Loucy (cell line): ENCODE measurements at regions not wholly inside any gene's neighbourhood (a gene's known extent, or its start where the extent isn't known, plus 50 kb on each side); places are given as distances from the start of the nearest gene placed in this dataset.

Source experiments
- H2AFZ ChIP-seq: fragments of 200-600 bp; sonication (generic); 2 replicates; pipeline ENCODE4 v1.6.0; 2016; ENCODE audit warnings: antibody characterized with exemption, mild to moderate bottlenecking, low read length, moderate library complexity
- H3F3A ChIP-seq: fragments of 200-600 bp; 2 replicates; pipeline ENCODE4 v1.6.0; 2016; ENCODE audit warnings: antibody characterized with exemption, low read depth, mild to moderate bottlenecking
- H3K27me3 ChIP-seq: fragments of 200-600 bp; sonication (generic); 2 replicates; pipeline ENCODE4 v1.6.1; 2014; ENCODE audit warnings: low read length, mild to moderate bottlenecking; ENCODE audit not compliant: insufficient read depth, poor library complexity, severe bottlenecking
- H3K36me3 ChIP-seq: fragments of 200-600 bp; sonication (generic); 2 replicates; pipeline ENCODE4 v1.6.1; 2016; ENCODE audit warnings: low read length; ENCODE audit not compliant: insufficient read depth
- H3K4me1 ChIP-seq: fragments of 200-600 bp; sonication (generic); 2 replicates; pipeline ENCODE4 v1.5.1; 2014; ENCODE audit warnings: low read length, mild to moderate bottlenecking; ENCODE audit not compliant: insufficient read depth, poor library complexity, severe bottlenecking
- H3K4me2 ChIP-seq: fragments of 200-600 bp; sonication (generic); 2 replicates; pipeline ENCODE4 v1.6.0; 2014; ENCODE audit warnings: antibody characterized with exemption, low read length, low read depth, mild to moderate bottlenecking; ENCODE audit not compliant: poor library complexity, severe bottlenecking
- H3K4me3 ChIP-seq: fragments of 200-600 bp; sonication (generic); 2 replicates; pipeline ENCODE4 v1.5.1; 2014; ENCODE audit warnings: low read length, mild to moderate bottlenecking, mixed read lengths; ENCODE audit not compliant: poor library complexity, severe bottlenecking
- H3K79me2 ChIP-seq: fragments of 200-600 bp; sonication (generic); 2 replicates; pipeline ENCODE4 v1.6.1; 2014; ENCODE audit warnings: low read length; ENCODE audit not compliant: insufficient read depth
- H3K9ac ChIP-seq: fragments of 200-600 bp; sonication (generic); 2 replicates; pipeline ENCODE4 v1.6.0; 2014; ENCODE audit warnings: mild to moderate bottlenecking, low read depth, low read length, moderate library complexity; ENCODE audit not compliant: poor library complexity, severe bottlenecking
- H3K9me2 ChIP-seq: fragments of 200-600 bp; sonication (generic); replicated peaks from 2 replicates; pipeline ENCODE4 v1.6.1; 2016; ENCODE audit warnings: low read depth, low read length, mixed read lengths
- H3K9me3 ChIP-seq: fragments of 200-600 bp; sonication (generic); 2 replicates; pipeline ENCODE4 v1.6.1; 2014; ENCODE audit warnings: mild to moderate bottlenecking, antibody characterized with exemption, low read length, low read depth; ENCODE audit not compliant: insufficient read depth
- H4K20me1 ChIP-seq: fragments of 200-600 bp; sonication (generic); 2 replicates; pipeline ENCODE4 v1.6.0; 2014; ENCODE audit warnings: antibody characterized with exemption, low read length, mild to moderate bottlenecking; ENCODE audit not compliant: insufficient read depth, poor library complexity, severe bottlenecking
- CTCF ChIP-seq: fragments of 200-600 bp; sonication (generic); conservative IDR thresholded peaks from 2 replicates; pipeline ENCODE4 v1.5.1; 2014; ENCODE audit warnings: mild to moderate bottlenecking, antibody characterized with exemption, low read length
- EZH2phosphoT487 ChIP-seq: fragments of 200-600 bp; IDR thresholded peaks from 2 replicates; pipeline ENCODE4 v1.6.1; 2018; ENCODE audit warnings: antibody characterized with exemption, mild to moderate bottlenecking, moderate library complexity, borderline replicate concordance

DNA sequence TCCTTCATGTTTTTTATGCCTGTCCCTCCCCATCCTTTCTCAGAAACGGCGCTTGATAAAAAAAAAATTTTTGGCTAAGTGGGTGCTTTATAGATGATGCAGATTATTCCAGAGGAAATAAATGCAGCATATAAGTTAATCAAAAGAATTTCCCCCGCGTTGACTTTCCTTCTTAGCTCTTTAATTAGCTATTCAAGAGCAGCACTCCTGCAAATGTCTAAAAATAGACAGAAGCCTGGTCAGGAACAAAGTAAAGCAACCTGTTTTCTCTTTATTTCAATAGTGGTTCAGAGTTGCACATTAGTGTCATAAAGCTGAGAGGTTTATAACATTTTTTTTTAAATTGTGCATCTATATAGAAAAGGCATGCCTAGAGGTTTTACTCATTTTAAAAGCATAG lies 439.5 kb upstream of the LRRC7 start:
- H3K4me2 ChIP-seq, result no peak overlapping the region
- H3K4me1 ChIP-seq, result no peaks in the 10 kb centered on the region
- no peaks in the 10 kb centered on the region for H3K9me3 ChIP-seq
- no peaks in the 10 kb centered on the region for H4K20me1 ChIP-seq
- H3K9me2 ChIP-seq, result no peaks in the 10 kb centered on the region
- TF ChIP-seq EZH2phosphoT487, result no peak
- no peaks in the 10 kb centered on the region for H3K79me2 ChIP-seq
- no peaks in the 10 kb centered on the region for H3F3A ChIP-seq
- no peak overlapping the region for H3K4me3 ChIP-seq
- no peak overlapping the region for H2AFZ ChIP-seq
- H3K27me3 ChIP-seq, result no peaks in the 10 kb centered on the region
- no peak overlapping the region for H3K9ac ChIP-seq
- H3K36me3 ChIP-seq, result no peaks in the 10 kb centered on the region

- no peak for TF ChIP-seq CTCF
- TF ChIP-seq EZH2phosphoT487, result no peak
- no peak overlapping the region for H3K4me2 ChIP-seq
- no peak overlapping the region for H3K9ac ChIP-seq
- no peaks in the 10 kb centered on the region for H3F3A ChIP-seq
- no peaks in the 10 kb centered on the region for H4K20me1 ChIP-seq
- no peaks in the 10 kb centered on the region for H3K79me2 ChIP-seq
- H3K36me3 ChIP-seq, result no peaks in the 10 kb centered on the region
- H2AFZ ChIP-seq, result no peak overlapping the region
- no peak overlapping the region for H3K4me3 ChIP-seq
- H3K27me3 ChIP-seq, result no peaks in the 10 kb centered on the region
- H3K9me2 ChIP-seq, result no peaks in the 10 kb centered on the region
- no peaks in the 10 kb centered on the region for H3K9me3 ChIP-seq
- no peaks in the 10 kb centered on the region for H3K4me1 ChIP-seq
Observed at GRCh38 chr1:69129538-69129937, 438.2 kb upstream of the LRRC7 start.

DNA sequence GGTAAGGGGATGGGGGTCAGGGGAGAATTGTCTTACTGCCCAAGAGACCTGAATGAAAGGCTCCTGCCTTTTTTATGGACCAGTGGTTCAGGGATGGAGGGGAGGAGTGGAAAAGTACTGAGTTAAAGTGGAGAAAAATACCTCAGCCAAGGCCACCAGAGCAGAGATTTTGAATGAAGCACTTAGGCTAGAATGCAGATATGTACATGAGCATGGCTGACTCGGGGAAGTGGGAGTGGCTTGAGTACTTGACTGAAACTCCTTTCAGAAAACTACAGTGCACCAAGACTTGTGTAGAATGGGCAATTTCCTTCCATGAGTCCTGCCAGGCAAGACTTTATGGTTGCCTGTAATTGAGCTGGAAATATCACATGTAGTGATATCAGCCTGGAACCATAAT lies 429.6 kb upstream of the LRRC7 start:
- no peak for TF ChIP-seq CTCF
- no peak for TF ChIP-seq EZH2phosphoT487
- no peaks in the 10 kb centered on the region for H3K9me2 ChIP-seq
- no peaks in the 10 kb centered on the region for H3K27me3 ChIP-seq
- no peaks in the 10 kb centered on the region for H3F3A ChIP-seq
- no peaks in the 10 kb centered on the region for H3K36me3 ChIP-seq
- H2AFZ ChIP-seq, result no peak overlapping the region
- no peak overlapping the region for H3K4me2 ChIP-seq
- H3K9me3 ChIP-seq, result no peaks in the 10 kb centered on the region
- H3K4me1 ChIP-seq, result no peaks in the 10 kb centered on the region
- H3K9ac ChIP-seq, result no peak overlapping the region
- no peak overlapping the region for H3K4me3 ChIP-seq
- H4K20me1 ChIP-seq, result no peaks in the 10 kb centered on the region
- H3K79me2 ChIP-seq, result no peaks in the 10 kb centered on the region

- no peak overlapping the region for H3K4me3 ChIP-seq
- no peak overlapping the region for H3K4me2 ChIP-seq
- H3K9ac ChIP-seq, result no peak overlapping the region
- H3K79me2 ChIP-seq, result no peaks in the 10 kb centered on the region
- H3K36me3 ChIP-seq, result no peaks in the 10 kb centered on the region
- no peaks in the 10 kb centered on the region for H4K20me1 ChIP-seq
- no peaks in the 10 kb centered on the region for H3K9me3 ChIP-seq
- no peak overlapping the region for H2AFZ ChIP-seq
- no peaks in the 10 kb centered on the region for H3K27me3 ChIP-seq
- no peaks in the 10 kb centered on the region for H3K4me1 ChIP-seq
- no peaks in the 10 kb centered on the region for H3F3A ChIP-seq
- TF ChIP-seq CTCF, result no peak
- TF ChIP-seq EZH2phosphoT487, result no peak
- no peaks in the 10 kb centered on the region for H3K9me2 ChIP-seq
Observed at GRCh38 chr1:69139007-69139406, 428.7 kb upstream of the LRRC7 start.
